Endometrial microvascular endothelial cells (primary cell): ENCODE measurements at regions not wholly inside any gene's neighbourhood (a gene's known extent, or its start where the extent isn't known, plus 50 kb on each side); places are given as distances from the start of the nearest gene placed in this dataset.
"Not testable (repeated sequence)": the region's sequence is repeated elsewhere in the genome, so short reads cannot be mapped to it uniquely, and the experiment has no call there.

Source experiments
- in situ Hi-C: cut with HindIII; loops from 2 replicates; pipeline ENCODE4 v1.10.0; 2017; ENCODE audit warnings: low sequenced_read_pairs, low pct_unique_long_range_greater_than_20kb; ENCODE audit errors: inconsistent ontology term

DNA sequence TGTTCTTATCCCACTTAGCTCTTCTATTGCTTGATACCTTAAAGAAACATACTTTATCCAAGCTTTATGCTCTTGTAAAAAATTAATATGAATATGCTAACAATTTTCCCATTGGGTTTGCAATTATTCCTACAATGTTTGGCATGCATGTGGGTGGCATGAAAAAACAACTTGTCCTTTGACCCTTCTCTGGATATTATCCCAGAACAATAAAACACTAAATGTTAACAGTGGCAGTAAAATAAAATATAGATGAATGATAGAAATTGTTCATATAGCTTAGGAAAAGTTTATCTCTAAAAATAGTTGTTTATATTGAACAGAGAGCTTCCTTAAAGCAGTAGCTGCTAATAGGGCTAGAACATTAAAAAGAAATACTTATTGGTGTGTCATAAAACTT, 860.5 kb upstream of the LRRC4C start:
- in situ Hi-C loops = no loop called here

DNA sequence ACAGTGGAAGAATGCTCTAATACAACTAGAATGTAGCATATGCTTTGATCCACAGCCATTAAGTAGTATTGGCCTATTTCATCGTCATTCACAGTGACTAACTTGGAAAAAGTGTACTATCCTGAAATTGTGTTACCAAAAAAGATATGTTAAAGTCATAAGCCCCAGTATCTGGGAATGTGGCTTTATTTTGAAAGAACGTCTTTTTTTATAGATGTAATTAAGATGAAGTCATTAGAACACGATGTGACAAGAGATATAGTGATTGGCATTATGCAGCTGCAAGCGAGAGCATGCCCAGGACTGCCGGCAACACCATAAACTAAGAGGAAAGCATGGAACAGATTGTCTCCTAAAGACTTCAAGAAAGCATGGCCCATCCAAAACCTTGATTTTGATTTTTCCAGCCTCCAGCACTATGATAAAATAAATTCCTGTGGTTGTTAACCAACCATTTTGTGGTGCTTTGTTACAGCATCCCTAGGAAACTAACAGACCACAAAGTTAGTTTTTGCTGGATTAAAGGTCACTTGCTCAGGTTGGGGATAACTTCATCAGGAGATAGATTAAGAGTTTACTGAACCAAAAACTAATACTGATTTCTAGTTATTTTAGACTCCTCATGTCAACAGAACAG, 870.6 kb upstream of the LRRC4C start:
- in situ Hi-C loops = no loop called here

DNA sequence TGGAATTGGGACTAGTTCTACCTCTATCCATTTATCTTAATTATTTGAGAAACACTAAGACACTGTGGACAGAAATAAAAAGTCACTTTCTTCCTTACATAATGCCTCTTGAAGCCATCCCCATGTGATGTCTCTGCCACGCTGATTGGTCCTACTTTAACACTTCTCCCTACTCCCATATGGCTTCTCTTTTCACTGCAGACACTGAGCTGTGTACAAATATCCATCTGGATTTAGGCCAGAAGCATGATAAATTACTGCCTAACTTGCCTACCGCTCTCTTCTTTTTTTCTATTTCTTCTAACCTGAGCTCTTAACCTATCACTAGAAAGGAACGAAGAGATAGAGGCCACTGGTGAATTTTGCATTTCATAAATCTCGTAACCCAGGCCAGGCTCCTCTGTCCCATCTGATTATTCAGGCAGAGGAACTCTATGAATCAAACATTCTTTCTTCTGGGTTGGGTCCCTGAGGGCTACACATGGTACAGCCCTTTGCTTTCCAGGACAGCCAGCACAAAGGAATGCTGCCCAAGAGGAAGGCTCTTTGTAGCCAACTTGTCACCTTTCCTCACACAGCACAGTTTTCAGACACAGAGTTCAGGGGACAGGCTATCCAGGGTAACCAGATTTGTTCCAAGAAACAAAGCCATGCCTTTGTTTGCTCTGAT, 878.5 kb upstream of the LRRC4C start:
- in situ Hi-C loops = no loop called here

DNA sequence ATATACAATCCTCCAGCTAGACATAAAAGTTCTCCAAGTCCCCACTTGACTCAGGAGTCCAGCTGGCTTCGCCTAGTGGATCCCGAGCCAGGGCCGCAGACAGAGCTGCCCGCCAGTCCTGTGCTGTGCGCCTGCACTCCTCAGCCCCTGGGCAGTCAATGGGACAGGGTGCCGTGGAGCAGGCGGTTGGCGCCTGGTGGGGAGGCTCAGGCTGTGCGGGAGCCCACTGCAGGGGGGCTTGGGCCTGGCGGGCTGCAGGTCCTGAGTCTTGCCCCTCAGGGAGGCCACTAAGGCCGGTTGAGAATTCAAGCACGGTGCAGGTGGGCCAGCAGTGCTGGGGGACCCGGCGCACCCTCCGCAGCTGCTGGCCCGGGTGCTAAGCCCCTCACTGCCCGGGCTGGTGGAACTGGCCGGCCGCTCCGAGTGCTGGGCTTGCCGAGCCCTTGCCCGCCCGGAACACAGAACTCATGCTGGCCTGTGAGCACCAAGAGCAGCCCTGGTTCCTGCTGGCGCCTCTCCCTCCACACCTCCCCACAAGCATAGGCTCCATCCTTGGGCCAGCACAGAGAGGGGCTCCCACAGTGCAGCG, 884.8 kb upstream of the LRRC4C start:
- in situ Hi-C loops = no loop called here

DNA sequence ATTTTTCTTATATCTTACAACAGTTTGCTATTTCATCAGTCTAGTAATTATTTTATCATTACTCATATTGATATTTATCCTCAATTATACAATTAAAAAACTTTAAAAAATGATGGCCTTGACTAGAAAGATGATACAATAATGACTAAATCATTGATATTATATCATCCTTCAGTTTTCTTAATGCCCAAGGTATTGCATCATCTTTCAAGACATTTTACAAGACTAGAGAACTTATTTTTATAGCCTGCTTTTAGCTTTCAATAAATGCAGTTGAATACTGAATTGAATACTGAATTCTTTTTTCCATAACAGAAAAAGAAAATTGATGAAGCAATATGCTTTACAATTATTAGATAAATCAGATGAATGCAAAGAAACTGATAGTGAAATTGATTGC, 886.5 kb upstream of the LRRC4C start:
- in situ Hi-C loops = no loop called here

DNA sequence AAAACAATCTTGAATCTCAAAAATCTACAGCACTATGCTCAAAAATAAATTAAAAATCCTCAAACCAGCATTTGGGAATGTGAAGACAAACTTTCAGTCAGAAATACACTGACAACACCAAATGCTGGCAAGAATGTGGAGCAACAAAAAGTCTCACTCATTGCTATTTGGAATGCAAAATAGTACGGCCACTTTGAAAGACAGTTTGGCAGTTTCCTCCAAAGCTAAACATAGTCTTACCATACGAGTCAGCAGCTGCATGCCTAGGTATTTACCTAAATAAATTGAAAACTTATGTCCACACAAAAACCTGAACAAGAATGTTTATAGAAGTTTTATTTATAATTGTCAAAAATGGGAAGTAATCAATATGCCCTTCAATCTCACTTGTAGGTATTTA, 904.2 kb upstream of the LRRC4C start:
- in situ Hi-C loops = no loop called here

DNA sequence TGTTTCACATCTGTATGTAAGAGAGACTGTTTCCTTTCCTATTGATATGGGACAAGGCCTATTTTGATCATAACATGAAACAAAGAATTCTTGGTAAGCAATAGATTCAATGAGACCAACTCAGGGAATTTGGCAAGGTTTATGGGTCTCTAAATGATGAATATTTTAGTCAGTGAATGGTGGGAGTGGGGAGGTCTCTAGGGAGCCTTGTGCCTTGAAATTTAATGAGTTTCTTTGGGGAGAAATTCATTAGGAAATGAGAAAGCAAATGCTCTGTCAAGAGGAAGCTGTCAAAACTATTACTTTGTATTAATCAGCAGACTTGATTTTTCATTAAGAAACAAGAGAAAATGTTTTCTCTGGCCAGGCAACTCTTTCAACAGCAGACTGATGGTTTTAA, 921.7 kb upstream of the API5 start:
- in situ Hi-C loops = no loop called here

DNA sequence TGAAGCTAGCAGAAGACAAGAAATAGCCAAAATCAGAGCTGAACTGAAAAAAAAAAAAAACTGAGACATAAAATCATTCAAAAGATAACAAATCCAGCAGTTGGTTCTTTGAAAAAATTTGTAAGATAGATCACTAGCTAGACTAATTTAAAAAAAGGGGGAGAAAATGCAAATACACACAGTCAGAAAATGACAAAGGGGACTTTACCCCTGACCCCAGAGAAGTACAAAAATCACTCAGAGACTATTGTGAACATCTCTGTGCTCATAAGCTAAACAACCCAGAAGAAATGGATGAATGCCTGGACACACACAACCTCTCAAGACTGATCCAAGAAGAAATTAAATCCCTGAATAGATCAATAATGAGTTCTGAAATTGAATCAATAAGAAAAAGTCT, 914.3 kb upstream of the API5 start:
- in situ Hi-C loops = no loop called here

DNA sequence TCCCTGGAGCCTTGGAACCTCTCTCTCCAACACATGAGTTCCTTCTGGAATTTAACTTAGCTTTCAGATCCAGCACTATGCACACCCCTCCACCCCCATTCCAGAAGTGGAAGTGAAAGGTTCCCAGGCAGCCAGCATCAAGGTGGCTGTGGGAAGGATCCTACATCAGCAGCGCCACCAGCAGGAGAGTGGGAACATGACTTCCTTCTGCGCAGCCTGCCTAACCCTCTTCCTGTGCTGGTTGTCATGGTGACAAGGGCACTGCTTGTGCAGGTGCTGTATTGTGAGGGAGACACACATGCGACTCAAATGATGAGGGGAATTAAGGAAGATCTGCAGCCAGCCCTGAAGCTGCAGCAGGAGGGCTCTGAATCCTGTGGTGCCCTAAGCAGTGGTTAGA, 904.5 kb upstream of the API5 start:
- in situ Hi-C loops = no loop called here

DNA sequence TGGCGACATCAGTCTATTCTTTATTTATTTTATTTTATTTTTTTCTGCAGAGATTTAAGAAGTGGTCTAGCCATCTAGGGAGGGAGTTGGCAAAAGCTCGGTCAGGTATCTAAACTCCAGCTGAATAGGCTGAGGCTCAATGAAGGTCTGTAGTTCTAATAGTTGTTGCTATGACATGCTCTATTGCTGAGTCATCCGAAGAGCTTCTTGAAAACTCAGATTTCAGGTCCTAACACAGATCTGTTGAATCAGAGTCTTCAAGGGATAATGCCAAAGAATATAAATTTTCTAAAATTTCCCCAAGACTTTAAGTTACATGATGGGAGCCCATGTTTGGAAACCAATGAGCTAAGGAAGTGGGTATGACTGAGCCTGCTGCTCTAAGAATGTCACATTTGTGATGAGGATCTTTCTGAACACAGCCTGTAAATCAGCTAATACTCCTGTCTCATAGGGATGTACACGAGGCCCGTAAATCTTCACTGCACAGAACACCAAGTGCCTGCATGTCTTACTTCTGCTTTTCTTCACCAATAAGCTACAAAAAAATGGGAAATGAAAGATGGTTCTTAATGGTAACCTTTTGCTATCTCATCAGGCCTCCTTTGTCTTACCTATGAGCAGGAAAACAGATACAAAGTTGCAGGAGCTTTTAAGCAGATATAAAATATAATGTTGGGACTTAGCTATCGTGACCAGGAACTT, 901.4 kb upstream of the API5 start:
- in situ Hi-C loops = no loop called here

DNA sequence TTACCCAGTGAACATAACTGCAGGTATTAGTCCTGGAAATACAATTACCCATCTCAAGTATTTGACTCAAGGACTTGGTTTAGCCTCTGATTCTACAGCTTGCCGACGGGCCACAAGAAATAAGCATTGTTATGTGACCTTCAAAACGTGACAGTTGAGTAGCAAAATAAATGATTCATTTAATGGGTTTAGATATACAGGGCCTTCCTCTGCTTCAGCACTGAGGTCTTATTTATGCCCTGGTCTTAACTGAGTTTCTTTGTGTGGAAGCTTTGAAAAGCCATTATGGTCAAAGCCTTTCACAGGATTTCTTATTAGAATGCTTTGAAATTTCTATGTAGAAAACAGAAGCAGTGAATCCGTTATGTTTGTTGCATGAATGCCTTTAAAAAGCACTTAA, 899.2 kb upstream of the API5 start:
- in situ Hi-C loops = no loop called here

DNA sequence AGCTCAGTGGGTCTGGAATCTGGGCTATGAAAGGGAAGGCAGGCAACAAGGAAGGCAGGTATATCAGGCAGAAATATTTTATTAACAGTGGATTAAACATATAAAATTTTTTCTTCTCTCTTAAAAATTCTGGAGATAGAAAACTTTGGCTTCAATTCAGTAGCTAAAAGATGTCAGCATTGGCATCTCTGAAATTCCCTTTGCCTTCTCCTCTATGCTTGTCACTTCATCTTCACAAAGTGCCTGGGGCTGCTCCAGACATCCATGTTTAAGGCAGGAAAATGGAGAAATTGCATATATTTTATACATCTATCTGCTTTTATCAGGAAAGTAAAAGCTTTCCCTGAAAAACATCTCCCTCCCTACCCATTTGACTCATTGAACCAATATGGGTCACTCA, 894.1 kb upstream of the API5 start:
- in situ Hi-C loops = no loop called here

DNA sequence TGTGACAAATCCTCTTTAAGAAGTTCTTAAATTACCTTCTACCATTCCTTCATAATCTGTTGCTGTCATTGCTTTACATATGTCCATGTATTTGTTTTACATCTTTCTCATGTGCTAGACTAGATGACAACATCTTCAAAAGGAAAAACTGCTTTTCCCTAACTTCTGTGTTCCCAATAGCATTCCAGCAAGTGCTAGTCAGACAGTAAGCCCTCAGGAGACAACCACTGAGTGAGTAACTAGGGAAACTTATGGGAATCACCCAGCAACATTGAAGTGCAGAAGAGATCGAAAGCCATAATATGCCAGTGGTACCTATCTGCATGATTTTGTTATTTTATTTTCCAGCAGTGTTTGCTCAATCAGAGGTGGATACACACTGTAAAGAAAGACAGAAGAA, 889.7 kb upstream of the API5 start:
- in situ Hi-C loops = no loop called here

DNA sequence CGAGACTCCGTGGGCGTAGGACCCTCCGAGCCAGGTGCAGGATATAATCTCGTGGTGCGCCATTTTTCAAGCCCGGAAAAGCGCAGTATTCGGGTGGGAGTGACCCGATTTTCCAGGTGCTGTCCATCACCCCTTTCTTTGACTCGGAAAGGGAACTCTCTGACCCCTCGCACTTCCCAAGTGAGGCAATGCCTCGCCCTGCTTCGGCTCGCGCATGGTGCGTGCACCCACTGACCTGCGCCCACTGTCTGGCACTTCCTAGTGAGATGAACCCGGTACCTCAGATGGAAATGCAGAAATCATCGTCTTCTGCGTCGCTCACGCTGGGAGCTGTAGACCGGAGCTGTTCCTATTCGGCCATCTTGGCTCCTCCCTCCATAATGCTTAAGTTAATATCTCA, 876.9 kb upstream of the API5 start:
- in situ Hi-C loops = not testable (repeated sequence)

DNA sequence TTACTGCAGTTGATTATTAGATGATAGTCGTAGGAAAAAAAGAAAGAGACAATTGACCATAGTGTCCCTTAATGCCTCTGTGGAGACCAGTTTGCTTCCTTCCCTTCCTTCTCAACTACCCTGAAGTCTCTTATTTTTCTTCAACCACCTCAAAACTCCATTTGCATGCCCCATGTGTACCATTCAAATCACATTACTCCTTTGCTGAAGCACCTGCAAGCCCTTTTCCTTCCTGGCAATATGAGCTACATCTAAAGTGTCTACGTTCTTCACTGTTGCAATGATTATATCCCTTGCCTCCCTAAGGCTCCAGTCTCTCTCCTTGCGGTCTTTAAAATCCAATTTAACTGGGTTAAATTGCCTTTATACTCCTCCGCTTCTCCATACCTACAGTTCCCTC, 867.4 kb upstream of the API5 start:
- in situ Hi-C loops = no loop called here

DNA sequence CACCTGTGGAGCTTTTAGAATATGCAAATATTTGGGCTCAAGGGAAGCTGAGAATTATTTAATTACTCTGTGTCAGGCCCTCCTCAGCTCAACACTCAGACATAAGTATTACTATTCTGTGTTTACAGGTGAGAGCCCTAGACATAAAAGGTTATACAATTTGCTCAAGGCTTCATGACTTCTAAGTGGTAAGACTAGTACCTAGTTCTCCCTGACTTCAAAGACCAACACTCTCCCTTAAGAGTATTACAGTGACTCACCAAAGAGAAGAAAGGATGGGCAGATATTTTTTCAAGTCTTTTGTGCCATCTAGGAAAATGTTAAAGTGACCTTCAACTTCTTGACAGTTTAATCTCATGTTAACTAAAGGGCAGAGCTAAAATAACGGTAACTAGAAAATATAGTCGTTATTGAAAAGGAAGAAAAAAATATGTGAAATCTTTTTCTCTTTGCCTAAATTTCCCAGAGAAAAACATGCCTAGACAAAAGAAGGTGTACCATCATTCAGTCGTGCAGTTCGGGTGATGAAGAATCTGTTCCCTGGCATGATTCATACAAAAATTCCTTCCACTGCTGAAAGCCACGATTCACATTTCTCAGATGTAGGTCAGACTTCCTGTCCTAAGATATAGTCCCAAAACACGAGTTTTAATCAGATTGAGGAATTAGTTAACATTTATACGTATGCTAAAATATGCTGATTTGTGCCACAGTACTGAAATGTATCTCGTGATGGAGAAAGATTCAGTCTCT, 849.1 kb upstream of the API5 start:
- in situ Hi-C loops = no loop called here

DNA sequence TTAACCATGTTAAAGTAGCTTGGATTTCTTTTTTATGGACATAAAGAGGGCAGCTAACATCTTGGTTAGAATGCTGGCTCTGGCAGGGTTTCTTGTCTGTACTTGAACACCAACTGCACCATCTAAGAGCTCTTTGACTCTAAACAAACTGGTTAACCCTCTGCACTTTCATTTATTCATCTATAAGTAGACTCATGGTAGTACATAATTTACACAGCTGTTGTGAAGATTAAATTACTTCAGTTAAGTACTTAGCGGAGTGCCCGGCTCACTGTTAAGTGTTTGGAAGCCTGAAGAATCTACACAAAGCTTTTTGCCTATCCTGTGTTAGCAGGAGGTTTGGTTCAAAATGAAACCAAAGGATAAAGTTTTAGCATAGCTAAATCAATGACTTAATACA, 846.2 kb upstream of the API5 start:
- in situ Hi-C loops = no loop called here

DNA sequence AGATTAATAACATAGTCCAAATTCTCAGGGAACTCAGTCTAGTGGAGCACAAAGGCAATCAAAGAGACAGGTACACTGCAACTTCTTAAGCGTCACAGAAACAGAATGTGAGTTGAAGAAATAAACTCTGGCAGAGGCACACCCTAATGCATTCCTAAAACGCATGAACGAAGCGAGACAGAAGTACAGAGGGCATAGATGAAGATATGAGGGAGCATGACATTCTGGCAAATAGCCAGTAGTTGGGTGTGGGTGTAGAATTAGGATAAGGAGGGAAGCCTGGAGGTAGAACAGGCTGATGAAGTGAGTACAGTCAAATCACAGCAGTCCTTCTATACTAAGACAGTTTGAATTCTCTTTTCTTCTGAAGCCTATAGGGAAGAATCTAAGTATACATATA, 838.7 kb upstream of the API5 start:
- in situ Hi-C loops = no loop called here

DNA sequence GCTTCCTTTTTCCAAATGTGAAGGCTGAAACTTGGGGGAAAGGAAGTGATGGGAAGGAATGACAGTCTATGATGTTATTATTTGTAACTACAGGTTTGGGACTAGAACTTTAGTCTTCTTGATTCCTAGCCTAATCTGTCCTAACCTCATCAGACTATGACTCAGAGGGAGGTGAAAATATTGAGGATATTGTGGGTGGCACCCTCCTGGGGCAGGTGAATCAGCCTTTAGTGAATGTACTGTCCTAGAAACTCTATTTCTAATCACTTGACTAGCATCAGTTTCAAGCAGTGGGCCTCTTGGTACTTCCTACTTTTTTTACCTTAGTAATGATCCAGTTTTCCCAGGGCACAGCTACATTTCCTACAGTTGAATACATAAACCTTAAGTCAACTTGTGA, 829.0 kb upstream of the API5 start:
- in situ Hi-C loops = no loop called here
